B cell (primary cell): ENCODE measurements at regions not wholly inside any gene's neighbourhood (a gene's known extent, or its start where the extent isn't known, plus 50 kb on each side); places are given as distances from the start of the nearest gene placed in this dataset.
"Not testable (repeated sequence)": the region's sequence is repeated elsewhere in the genome, so short reads cannot be mapped to it uniquely, and the experiment has no call there.

Source experiments
- ATAC-seq: fragments of 200-7000 bp; cut with Tn5 transposase; one replicate; pipeline ENCODE4 v1.10.0; 2021; ENCODE audit warnings: low read depth, mild to moderate bottlenecking, moderate number of reproducible peaks, moderate library complexity
- CTCF ChIA-PET: fragments of 350-600 bp; sonication (Branson Sonifier 250); formaldehyde crosslinking; loops from one replicate; lab custom pipeline; 2021; ENCODE audit warnings: antibody characterized with exemption, inconsistent platforms; lab: Charles Lee
- POLR2A ChIA-PET: fragments of 350-600 bp; sonication (Branson Sonifier 250); formaldehyde crosslinking; loops from one replicate; lab custom pipeline; 2021; ENCODE audit warnings: antibody characterized with exemption; lab: Charles Lee
- DNase-seq: peaks from one replicate; pipeline ENCODE4 v3.0.0; 2013
- H2AFZ ChIP-seq: 2 replicates; pipeline ENCODE4 v1.6.1; 2012; ENCODE audit warnings: mild to moderate bottlenecking, low read depth, low read length; ENCODE audit not compliant: insufficient read depth, poor library complexity, severe bottlenecking
- H3K27ac ChIP-seq, 2 donors: 1 replicate in 1 of 2; 2 replicates in 1 of 2; pipeline ENCODE4 v1.5.1; 2012 to 2013; ENCODE audit warnings: low read length in 2 of 2, mild to moderate bottlenecking in 2 of 2, moderate library complexity in 1 of 2
- H3K27me3 ChIP-seq, 4 experiments: fragments of 200-600 bp in 1 of 4; sonication (generic) in 1 of 4; replicated peaks in 1 of 4; 1 replicate in 2 of 4; 2 replicates in 2 of 4; pipeline versions ENCODE4 v1.6.1 to v1.7.0; 2013 to 2016; ENCODE audit warnings: low read length in 3 of 4, mild to moderate bottlenecking in 2 of 4, mixed read lengths in 1 of 4, moderate library complexity in 1 of 4; ENCODE audit not compliant: insufficient read depth in 4 of 4, control insufficient read depth in 3 of 4; ENCODE audit errors: control extremely low read depth in 1 of 4
- H3K36me3 ChIP-seq, 2 experiments: replicated peaks in 1 of 2; 1 replicate in 1 of 2; 2 replicates in 1 of 2; pipeline versions ENCODE4 v1.6.1 to v1.7.1; 2013; ENCODE audit warnings: low read length in 1 of 2; ENCODE audit not compliant: insufficient read depth in 2 of 2, control insufficient read depth in 1 of 2; ENCODE audit errors: control extremely low read depth in 1 of 2, extremely low read depth in 1 of 2
- H3K4me1 ChIP-seq, 2 donors: fragments of 200-600 bp in 1 of 2; sonication (generic) in 1 of 2; 1 replicate in 1 of 2; 2 replicates in 1 of 2; pipeline versions ENCODE4 v1.5.1 to v1.6.1; 2013 to 2017; ENCODE audit warnings: low read length in 2 of 2; ENCODE audit not compliant: control insufficient read depth in 2 of 2, insufficient read depth in 2 of 2
- H3K4me2 ChIP-seq: replicated peaks from 2 replicates; pipeline ENCODE3; 2012; ENCODE audit warnings: mild to moderate bottlenecking, low read depth, low read length; ENCODE audit not compliant: poor library complexity, severe bottlenecking
- H3K4me3 ChIP-seq, 5 experiments: fragments of 200-600 bp in 1 of 5; sonication (generic) in 1 of 5; 1 replicate in 3 of 5; 2 replicates in 2 of 5; pipeline versions ENCODE4 v1.5.1 to v1.7.0; 2011 to 2016; ENCODE audit warnings: low read length in 4 of 5, mild to moderate bottlenecking in 4 of 5, low read depth in 2 of 5, control low read depth in 1 of 5, moderate library complexity in 1 of 5; ENCODE audit not compliant: insufficient read depth in 1 of 5; ENCODE audit errors: control extremely low read depth in 1 of 5, extremely low read depth in 1 of 5
- H3K79me2 ChIP-seq: fragments of 200-600 bp; sonication (generic); one replicate; pipeline ENCODE4 v1.6.0; 2016; ENCODE audit warnings: low read length; ENCODE audit not compliant: control insufficient read depth, insufficient read depth
- H3K9ac ChIP-seq: fragments of 200-600 bp; sonication (generic); 2 replicates; pipeline ENCODE4 v1.6.1; 2017; ENCODE audit warnings: mild to moderate bottlenecking, low read length, moderate library complexity
- H3K9me3 ChIP-seq, 3 donors: one replicate each; pipeline versions ENCODE4 v1.6.1 to v1.7.1; 2013; ENCODE audit warnings: low read length in 2 of 3; ENCODE audit not compliant: control insufficient read depth in 2 of 3, insufficient read depth in 1 of 3; ENCODE audit errors: control extremely low read depth in 1 of 3
- H4K20me1 ChIP-seq: 2 replicates; pipeline ENCODE4 v1.6.0; 2012; ENCODE audit warnings: mild to moderate bottlenecking, low read length; ENCODE audit not compliant: insufficient read depth, control insufficient read depth, poor library complexity, severe bottlenecking
- H3K27ac Mint-ChIP-seq: one replicate; pipeline ENCODE4 v1.8.0; 2021; ENCODE audit warnings: mixed read lengths
- H3K27me3 Mint-ChIP-seq: one replicate; pipeline ENCODE4 v1.8.0; 2021; ENCODE audit warnings: mixed read lengths
- H3K4me1 Mint-ChIP-seq: one replicate; pipeline ENCODE4 v1.8.0; 2021; ENCODE audit warnings: mixed read lengths
- H3K4me3 Mint-ChIP-seq: one replicate; pipeline ENCODE4 v1.8.0; 2021; ENCODE audit warnings: mixed read lengths
- H3K9me3 Mint-ChIP-seq: one replicate; pipeline ENCODE4 v1.8.0; 2022; ENCODE audit warnings: mixed read lengths; ENCODE audit not compliant: insufficient read depth
- WGBS: methylation state at CpG from one replicate; pipeline ENCODE4 v1.1.5; 2013; ENCODE audit warnings: missing lambda C conversion rate; ENCODE audit not compliant: insufficient coverage; 5-methylcytosine and 5-hydroxymethylcytosine counted together
- intact Hi-C: fragments of 100-400 bp; cut with micrococcal nuclease; formaldehyde crosslinking; loops from one replicate; pipeline ENCODE4 v1.10.0; 2022

- ATAC-seq, H4K20me1 ChIP-seq, H3K4me1 ChIP-seq, H3K27ac ChIP-seq, POLR2A ChIA-PET, H3K4me1 Mint-ChIP-seq, H3K27ac Mint-ChIP-seq, H3K4me3 Mint-ChIP-seq, H3K27me3 ChIP-seq, H3K9me3 Mint-ChIP-seq, H3K4me3 ChIP-seq, CTCF ChIA-PET, H3K36me3 ChIP-seq, H3K4me2 ChIP-seq, H2AFZ ChIP-seq, H3K27me3 Mint-ChIP-seq, DNase-seq, H3K9ac ChIP-seq, intact Hi-C loops, H3K79me2 ChIP-seq: not testable (repeated sequence)
- H3K9me3 ChIP-seq, result peaks cover 0 to 19% (median 0%) of the 10 kb centered on the region in 3 donors
- WGBS, result 40% methylated on average over 1 of the region's 1 CpG
Measured at GRCh38 chr10:38746065-38746464, 651.9 kb downstream of the ZNF37A start.
